Activated effector memory CD4-positive, alpha-beta T cell treated with anti-CD3 and anti-CD28 coated beads, Interleukin-2, amount 50 U/mL, for 16 hours (primary cell): ENCODE measurements at regions not wholly inside any gene's neighbourhood (a gene's known extent, or its start where the extent isn't known, plus 50 kb on each side); places are given as distances from the start of the nearest gene placed in this dataset.

Experiments
- DNase-seq: peaks from one replicate; pipeline ENCODE4 v3.0.0-alpha.2; 2020

- DNase-seq, result no peak
Measured at GRCh38 chr5:164651546-164652275, 1146.3 kb downstream of the MAT2B start.

DNA sequence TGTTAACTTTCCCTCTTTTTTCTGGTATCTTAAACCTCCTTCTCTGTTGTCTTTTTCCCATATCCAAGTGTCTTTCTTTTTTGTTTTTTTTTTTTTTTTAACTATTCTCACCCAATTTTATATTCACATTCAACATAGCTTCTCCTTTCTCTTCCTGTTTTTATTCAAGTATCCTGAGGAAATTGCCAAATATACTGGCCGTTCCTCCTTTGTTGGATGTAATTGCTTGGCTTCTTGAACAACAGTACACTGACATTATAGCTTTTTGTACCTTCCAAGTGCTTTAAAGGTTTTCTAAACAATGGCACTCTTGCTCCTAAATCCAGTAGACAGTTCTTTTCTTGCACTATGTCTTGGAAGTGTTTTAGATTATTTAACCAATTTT lies 1146.8 kb downstream of the MAT2B start:
- DNase-seq, result no peak

DNA sequence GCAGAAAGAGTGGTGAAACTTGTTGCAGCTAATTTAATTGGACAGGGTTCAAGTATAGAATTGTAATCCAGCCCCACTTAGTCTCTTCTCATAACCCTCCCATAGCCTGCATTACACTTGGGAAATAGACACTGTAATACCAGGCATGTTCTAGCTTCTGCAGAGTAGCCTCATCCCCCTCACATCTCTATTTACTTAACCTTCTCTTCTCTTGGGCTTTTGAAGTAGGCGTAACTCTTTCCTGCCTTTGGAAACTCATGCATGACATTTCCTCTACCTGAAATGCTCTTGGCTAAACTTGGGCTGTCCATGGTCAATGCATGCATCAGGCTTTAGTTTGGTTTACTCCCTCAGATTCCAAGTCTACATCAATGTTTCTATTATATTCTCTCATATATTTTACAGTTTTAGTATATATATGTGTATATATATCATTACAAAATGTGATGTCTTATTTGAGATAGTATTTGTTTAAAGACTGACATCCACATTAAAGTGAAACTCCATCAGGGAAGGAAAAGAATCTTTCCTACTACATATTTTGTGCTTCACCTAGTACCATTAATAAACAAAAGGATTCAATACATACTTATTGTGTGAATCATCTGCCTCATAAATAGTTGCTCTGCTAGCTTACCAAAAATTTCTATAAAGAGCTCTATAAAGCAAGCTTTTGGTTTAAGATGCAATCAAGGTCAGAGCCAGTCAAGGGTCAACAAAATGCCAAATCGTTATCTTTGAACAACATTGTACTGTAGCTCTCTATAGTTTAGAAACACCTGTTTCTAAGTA lies 1158.0 kb downstream of the MAT2B start:
- DNase-seq, result no peak

- DNase-seq, result no peak
Measured at GRCh38 chr5:164671640-164672039, 1166.2 kb downstream of the MAT2B start.

DNA sequence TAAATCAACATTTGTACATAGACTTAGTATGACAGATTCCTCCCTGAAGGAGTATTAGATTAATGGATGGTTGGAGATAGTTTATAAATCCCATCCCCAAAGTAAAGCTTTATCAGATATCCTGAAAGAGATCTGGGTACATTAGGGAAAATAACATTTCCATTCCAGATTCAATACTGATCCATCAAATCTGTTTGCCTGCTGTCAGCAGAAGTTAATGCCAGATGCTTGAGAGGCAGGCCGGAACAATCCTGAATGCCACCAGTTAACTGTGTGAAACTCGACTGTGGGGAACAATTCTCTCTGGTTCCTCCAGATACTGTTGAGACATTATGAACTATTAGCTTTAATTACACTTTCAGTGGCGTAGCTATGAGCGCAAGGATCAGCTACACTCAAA lies 1166.8 kb downstream of the MAT2B start:
- DNase-seq, result no peak

GRCh38 chr5:164672931-164673694 lies 1167.7 kb downstream of the MAT2B start:
- DNase-seq, result no peak

DNA sequence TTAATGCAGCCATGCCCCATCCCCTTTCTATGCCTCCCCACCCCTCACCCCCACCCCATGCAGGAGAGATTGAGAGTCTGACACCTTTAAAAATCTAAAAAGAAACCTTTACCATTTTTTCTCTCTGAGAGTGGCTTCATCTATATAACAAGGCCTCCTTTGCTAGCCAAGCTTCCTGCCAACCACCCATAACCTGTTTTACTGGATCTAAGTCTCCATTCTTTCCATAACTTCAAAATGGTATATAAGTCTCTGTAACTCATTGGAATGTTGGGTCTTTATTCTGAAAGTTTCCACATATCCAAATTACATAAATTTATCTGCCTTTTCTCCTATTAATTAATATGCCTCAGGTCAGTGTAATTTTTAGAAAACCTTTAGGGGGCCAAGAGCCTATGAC lies 1174.0 kb downstream of the MAT2B start:
- DNase-seq, result no peak

DNA sequence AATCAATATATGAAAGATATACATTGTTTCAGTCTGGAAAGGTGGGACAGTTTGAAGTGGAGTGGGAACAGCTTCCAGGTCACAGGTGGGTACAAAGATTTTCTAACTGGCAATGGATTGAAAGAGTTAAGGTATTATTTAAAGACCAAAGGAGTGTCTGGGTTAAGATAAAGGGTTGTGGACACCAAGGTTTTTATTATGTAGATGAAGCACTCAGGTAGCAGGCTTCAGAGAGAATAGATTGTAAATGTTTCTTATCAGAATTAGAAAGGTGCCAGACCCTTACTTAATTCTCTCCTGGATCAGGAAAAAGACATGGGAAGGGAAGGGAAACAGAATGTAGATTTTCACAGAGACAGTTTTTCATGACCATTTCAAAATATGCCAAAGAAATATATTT lies 1174.8 kb downstream of the MAT2B start:
- DNase-seq, result no peak

DNA sequence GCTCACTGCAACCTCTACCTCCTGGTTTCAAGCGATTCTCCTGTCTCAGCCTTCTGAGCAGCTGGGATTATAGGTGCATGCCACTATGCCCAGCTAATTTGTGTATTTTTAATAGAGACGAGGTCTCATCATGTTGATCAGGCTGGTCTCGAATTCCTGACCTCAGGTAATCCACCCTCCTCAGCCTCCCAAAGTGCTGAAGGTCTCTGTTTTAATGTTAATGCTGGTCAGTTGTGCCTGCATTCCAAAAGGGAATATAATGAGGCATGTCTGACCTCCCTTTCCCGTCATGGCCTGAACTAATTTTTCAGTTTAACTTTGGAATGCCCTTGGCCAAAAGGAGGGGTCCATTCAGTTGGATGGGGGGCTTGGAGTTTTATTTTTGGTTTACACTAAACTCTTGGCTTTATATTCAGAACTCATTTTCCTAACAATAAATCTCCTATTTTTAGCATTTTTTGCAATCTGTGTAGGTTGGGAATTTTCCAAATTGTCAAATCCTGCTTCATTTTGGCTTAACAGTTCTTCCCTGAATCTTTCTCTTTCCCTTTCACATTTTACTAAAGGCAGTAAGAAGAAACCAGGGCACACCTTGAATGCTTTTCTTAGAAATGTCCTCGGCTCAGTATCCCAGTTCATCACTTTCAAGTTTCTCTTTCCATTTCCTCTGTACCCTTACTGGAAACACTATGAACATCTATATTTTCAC lies 1175.5 kb downstream of the MAT2B start:
- no peak for DNase-seq

DNA sequence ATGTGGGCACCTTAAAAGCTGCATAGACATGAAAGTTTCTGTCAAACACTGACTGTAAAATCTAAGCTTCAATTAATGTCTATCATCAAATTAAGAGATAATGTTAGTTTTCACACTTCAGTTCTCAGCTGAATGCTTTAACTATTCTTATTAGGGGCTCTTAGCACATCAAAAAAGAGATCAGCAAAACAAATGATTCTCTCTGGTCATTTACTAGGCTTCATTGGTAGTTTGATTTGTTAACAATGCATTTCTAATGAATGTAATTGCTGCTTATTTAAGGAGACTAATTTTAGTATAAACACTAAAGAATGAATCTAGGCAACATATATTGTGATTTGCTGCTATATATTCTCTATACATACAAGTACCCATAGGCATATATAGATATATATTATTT lies 1182.0 kb downstream of the MAT2B start:
- DNase-seq, result no peak

GRCh38 chr5:164688437-164688836 lies 1183.0 kb downstream of the MAT2B start:
- no peak for DNase-seq

- DNase-seq, result no peak
Measured at GRCh38 chr5:164708831-164709230, 1203.4 kb downstream of the MAT2B start.

DNA sequence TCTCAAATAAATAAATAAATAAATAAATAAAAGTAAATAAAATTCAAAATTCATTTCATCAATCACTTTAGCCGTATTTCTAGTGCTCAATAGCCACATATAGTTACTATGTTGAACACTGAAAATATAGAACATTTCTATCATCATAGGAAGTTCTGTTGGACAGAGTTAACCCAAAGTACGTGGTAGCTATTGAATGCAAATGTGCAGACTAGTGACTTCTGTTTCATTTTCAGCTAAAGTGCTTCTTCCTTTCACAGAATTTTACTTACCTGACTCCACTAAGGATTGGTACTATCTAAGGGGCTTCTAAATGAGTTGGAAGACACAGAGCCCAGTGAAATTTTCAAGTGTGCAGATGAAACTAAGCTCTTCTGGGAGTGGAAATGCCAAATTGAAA lies 1208.3 kb downstream of the MAT2B start:
- no peak for DNase-seq

DNA sequence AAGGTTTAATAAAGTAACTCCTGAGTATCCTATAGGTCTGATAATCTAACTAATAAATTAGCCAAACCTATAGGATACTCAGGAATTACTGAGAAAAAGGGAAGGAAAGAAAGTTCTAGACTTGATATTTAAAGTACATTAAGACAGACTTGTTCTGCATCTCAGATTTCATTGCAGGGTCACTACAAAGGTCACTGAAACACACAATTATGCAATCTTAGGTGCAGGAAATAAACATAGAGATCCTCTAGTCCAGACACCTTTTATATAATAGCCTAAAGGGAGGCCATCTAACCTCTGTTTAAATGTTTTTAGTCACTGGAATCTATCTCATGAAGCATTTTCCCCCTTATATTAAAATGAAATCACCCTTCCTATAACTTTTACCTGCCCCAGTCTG lies 1215.7 kb downstream of the MAT2B start:
- no peak for DNase-seq

GRCh38 chr5:164721656-164722055 lies 1216.2 kb downstream of the MAT2B start:
- DNase-seq, result no peak

DNA sequence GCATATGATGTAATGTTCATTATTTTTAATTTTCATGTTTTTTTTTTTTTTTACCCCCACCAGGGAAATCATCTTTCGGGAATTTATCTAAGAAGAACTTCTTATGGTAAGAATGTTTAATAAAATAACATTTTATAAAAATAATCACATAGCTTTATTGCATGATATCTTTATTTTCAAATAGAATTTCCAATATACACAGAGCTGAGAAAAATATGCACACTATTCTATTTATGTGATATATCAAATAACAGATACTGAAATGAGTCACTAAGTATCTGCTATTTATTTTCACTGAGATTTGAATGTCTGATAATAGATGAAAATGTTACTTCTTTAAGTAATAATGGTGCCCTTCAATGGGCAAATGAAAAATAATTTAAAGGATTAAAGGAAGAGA lies 1217.3 kb downstream of the MAT2B start:
- no peak for DNase-seq

DNA sequence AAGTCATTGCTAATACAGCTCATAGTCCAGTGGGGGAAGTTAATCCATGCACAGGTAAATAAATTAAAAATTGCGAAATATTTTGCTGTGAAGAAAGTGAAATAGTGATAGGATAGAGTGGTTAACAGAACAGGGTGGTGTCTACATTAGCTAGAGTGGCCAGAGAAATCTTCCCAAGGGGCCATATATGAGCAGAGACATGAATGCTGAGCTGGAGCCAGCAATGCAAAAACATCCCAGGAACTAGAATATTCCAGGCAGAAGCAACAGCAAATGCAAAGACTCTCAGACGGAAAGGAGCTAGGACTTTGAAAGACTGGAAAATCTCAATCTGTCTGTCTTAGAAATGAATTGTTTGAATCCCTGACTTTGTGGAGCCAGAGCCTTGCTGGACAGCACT lies 1221.6 kb downstream of the MAT2B start:
- no peak for DNase-seq

DNA sequence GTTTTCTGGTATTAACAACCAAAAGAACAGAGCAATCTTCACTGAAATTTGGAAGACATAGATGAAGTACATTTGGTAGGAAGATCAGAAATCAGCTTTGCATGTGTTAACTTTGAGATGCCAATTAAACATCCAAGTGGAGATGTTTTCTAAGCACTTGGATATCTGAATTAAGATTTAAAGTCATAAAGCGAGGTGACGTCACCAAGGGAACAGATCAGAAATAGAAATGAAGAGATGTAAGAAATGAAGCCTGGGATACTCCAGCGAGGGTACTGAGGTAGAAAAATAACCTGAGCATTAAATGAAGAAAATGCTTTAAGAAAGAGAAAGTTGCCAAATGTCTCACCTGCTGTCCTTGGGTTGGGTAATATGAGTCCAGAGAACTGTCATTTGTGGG lies 1223.3 kb downstream of the MAT2B start:
- DNase-seq, result no peak

- no peak for DNase-seq
Measured at GRCh38 chr5:164735334-164735733, 1229.9 kb downstream of the MAT2B start.

GRCh38 chr5:164741376-164741775 lies 1236.0 kb downstream of the MAT2B start:
- no peak for DNase-seq

- DNase-seq, result no peak
Measured at GRCh38 chr5:164742025-164742424, 1236.6 kb downstream of the MAT2B start.

DNA sequence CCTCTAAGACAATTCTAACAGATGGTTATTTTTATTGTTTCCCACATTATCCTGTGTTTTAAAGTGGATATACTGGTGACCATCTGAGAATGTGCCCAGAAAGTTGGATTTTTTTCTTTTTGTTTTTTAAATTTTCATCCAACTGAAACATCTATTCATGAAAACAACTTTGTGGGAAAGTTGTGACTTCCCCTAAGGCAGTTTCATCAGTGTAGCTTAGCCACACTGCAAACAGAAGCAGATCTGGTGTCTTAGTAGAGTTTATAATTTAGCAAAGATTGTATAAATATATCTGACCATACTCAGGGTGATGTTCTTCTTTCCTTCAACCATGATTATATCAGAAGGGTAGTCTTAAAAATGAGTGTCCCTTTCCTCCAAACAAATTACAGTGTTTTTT lies 1241.3 kb downstream of the MAT2B start:
- no peak for DNase-seq

DNA sequence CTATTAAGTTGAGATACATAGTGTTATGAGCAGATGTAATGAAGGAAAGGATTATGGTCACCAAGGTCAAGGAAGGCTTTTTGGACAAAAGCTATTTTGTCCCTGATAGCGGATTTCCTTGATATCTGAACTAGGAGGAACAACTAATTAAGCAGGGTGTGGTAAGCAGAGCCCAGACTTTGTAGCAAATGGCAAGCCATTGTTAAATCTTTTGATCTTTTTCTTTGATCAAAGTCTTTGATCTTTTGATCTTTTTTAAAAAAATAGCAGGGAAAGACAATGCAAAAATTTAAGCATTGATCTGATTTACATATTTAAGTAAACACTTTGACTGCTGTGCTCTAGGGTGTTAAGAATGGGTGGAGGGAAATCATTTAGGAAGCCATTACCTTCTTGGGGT lies 1242.0 kb downstream of the MAT2B start:
- DNase-seq, result no peak
